Activated T-cell treated with anti-CD3 and anti-CD28 coated beads, Interleukin-2, amount 50 U/mL, for 72 hours (primary cell): ENCODE measurements at regions not wholly inside any gene's neighbourhood (a gene's known extent, or its start where the extent isn't known, plus 50 kb on each side); places are given as distances from the start of the nearest gene placed in this dataset.
"Not testable (repeated sequence)": the region's sequence is repeated elsewhere in the genome, so short reads cannot be mapped to it uniquely, and the experiment has no call there.

Source experiments
- ATAC-seq, 2 donors: fragments of 150-1000 bp; cut with Tn5 transposase; replicated peaks in 1 of 2; 2 replicates each; pipeline ENCODE4 v1.10.0; 2021; ENCODE audit warnings: moderate library complexity in 2 of 2, mild to moderate bottlenecking in 1 of 2
- DNase-seq, 2 donors: peaks; one replicate each; pipeline ENCODE4 v3.0.0; 2021 to 2022; ENCODE audit warnings: mixed read lengths in 1 of 2
- H3K27ac Mint-ChIP-seq: one replicate; pipeline ENCODE4 v1.8.0; 2022; ENCODE audit warnings: mild to moderate bottlenecking, moderate library complexity, mixed read lengths
- H3K27me3 Mint-ChIP-seq: one replicate; pipeline ENCODE4 v1.8.0; 2022; ENCODE audit warnings: low read depth, mixed read lengths
- H3K36me3 Mint-ChIP-seq, 2 donors: one replicate each; pipeline ENCODE4 v1.8.0; 2022; ENCODE audit warnings: mixed read lengths in 2 of 2, mild to moderate bottlenecking in 1 of 2; ENCODE audit not compliant: insufficient read depth in 2 of 2
- H3K4me1 Mint-ChIP-seq: one replicate; pipeline ENCODE4 v1.8.0; 2022; ENCODE audit warnings: low read depth, mixed read lengths
- H3K4me3 Mint-ChIP-seq, 2 donors: one replicate each; pipeline ENCODE4 v1.8.0; 2022; ENCODE audit warnings: mild to moderate bottlenecking in 2 of 2, mixed read lengths in 2 of 2, moderate library complexity in 2 of 2
- H3K9me3 Mint-ChIP-seq, 2 donors: one replicate each; pipeline ENCODE4 v1.8.0; 2022; ENCODE audit warnings: mixed read lengths in 2 of 2

- Mint-ChIP-seq H3K27me3 (no peaks in the 10 kb centered on the region), H3K27ac (no peak overlapping the region), H3K36me3 (no peaks in the 10 kb centered on the region), H3K9me3 (peaks cover 0 to 2% of the 10 kb centered on the region in 2 donors), H3K4me3 (no peak overlapping the region), H3K4me1 (no peaks in the 10 kb centered on the region)
- no peak for ATAC-seq
- no peak for DNase-seq
Measured at GRCh38 chr2:18057657-18058056, 179.2 kb downstream of the KCNS3 start.

DNA sequence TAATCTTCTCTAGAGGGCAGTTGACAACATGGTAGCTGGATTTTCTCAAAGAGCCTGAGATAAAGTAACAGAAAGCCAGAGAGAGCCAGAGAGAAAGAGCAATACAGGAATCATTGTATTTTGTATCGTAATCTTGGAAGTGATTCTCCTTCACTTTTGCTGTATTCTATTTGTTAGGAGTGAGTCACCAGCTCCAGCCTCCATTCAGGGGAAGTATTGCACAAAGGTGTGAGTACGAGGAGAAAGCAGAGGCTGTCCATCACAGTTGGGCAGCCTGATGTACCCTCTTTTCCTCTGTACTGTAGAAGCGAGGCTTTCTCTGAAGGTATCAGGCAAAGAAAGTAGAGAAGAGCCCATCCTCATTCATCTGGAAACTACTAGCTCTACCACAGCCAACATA lies 176.8 kb downstream of the KCNS3 start:
- Mint-ChIP-seq H3K4me3 (no peak overlapping the region), H3K9me3 (peaks cover 0 to 2% of the 10 kb centered on the region in 2 donors), H3K27ac (no peak overlapping the region), H3K36me3 (no peaks in the 10 kb centered on the region), H3K4me1 (no peaks in the 10 kb centered on the region), H3K27me3 (no peaks in the 10 kb centered on the region)
- no peak for DNase-seq
- no peak for ATAC-seq

GRCh38 chr2:18050001-18050400 lies 171.5 kb downstream of the KCNS3 start:
- no peak overlapping the region for H3K4me3 Mint-ChIP-seq
- no peaks in the 10 kb centered on the region for H3K27me3 Mint-ChIP-seq
- ATAC-seq (no peak), DNase-seq (no peak)
- H3K9me3 Mint-ChIP-seq, result no peaks in the 10 kb centered on the region
- H3K27ac Mint-ChIP-seq, result no peak overlapping the region
- no peaks in the 10 kb centered on the region for H3K36me3 Mint-ChIP-seq
- no peaks in the 10 kb centered on the region for H3K4me1 Mint-ChIP-seq

- Mint-ChIP-seq H3K9me3 (no peaks in the 10 kb centered on the region), H3K4me3 (no peak overlapping the region), H3K36me3 (no peaks in the 10 kb centered on the region), H3K27me3 (no peaks in the 10 kb centered on the region), H3K27ac (no peak overlapping the region), H3K4me1 (no peaks in the 10 kb centered on the region)
- ATAC-seq (no peak), DNase-seq (no peak)
Measured at GRCh38 chr2:18049325-18049724, 170.9 kb downstream of the KCNS3 start.

- no peaks in the 10 kb centered on the region for H3K4me1 Mint-ChIP-seq
- H3K9me3 Mint-ChIP-seq, result no peaks in the 10 kb centered on the region
- no peaks in the 10 kb centered on the region for H3K36me3 Mint-ChIP-seq
- H3K27me3 Mint-ChIP-seq, result no peaks in the 10 kb centered on the region
- ATAC-seq (no peak), DNase-seq (no peak)
- no peak overlapping the region for H3K27ac Mint-ChIP-seq
- H3K4me3 Mint-ChIP-seq, result no peak overlapping the region
Measured at GRCh38 chr2:18047896-18048657, 169.6 kb downstream of the KCNS3 start.

DNA sequence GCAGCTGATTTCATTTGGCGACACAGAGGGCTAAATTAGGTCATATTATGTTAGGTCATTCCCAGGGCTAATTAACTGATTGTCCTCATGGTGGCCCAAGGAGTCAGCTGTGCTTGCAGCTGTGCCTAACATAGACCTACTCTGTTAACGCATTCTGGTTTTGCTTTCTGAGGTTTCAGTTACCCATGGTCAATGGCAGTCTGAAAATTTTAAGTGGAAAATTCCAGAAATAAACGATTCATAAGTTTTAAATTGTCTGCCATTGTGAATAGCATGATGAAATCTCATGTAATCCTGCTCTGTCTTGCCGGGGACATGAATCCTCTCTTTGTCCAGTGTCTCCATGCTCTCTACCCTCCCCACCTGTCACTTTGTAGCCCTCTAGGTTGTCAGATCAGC lies 168.7 kb downstream of the KCNS3 start:
- Mint-ChIP-seq H3K4me3 (no peak overlapping the region), H3K4me1 (no peaks in the 10 kb centered on the region), H3K27ac (no peak overlapping the region), H3K36me3 (no peaks in the 10 kb centered on the region), H3K27me3 (no peaks in the 10 kb centered on the region), H3K9me3 (no peaks in the 10 kb centered on the region)
- DNase-seq (no peak), ATAC-seq (no peak)

DNA sequence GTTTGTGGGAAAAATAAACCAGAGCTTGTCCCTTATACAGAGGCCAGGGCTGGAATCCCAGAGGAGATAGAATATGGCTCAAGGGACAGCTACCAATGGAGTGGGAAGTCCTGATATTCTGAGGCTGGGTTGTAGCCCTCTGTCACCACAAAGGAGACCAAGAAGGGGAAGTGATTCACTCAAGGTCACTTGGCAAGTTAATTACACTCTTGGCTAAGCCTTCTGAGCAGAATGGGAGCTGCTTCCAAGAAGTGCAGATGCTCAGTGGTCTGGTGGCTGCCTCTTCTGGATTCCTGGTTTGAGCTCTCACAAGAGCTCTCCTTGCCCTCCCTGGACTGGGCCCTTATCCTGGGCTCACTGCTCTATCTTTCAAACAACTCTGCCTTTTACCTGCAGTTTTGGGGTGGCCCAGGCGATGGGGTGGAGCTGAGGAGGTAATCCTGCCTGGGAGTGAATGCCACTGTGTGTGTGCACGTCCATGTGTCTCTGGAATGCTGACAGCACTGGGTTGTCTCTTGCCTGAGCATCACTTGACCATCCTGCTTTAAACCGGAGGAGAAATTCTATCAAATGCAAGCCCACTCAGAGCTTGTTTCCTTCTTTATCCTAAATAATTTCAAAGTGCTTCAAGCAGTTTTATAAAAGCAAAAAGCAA lies 168.2 kb downstream of the KCNS3 start:
- Mint-ChIP-seq H3K9me3 (peaks cover 0 to 2% of the 10 kb centered on the region in 2 donors), H3K36me3 (no peaks in the 10 kb centered on the region), H3K4me1 (no peaks in the 10 kb centered on the region), H3K27ac (no peak overlapping the region), H3K27me3 (no peaks in the 10 kb centered on the region), H3K4me3 (no peak overlapping the region)
- ATAC-seq, result no peak
- DNase-seq, result no peak

DNA sequence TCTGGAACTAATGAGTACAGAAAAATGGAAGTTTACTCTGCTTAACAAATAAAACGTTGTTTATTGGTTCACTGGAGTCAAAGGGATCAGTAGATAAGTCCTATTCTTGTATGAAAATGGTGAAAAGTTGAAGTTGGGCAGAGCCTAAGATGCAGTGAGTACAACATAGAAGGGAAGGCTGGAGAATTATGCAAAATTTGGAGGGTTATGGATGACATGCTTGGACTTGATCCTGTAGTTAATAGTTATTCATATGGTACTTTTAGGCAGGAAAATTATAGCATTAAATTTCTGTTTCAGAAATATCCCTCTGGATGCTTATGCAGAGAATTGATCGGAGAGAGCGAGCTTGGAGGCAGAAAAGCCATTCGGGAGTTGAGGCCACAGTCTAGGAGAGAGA lies 167.6 kb downstream of the KCNS3 start:
- H3K9me3 Mint-ChIP-seq, result peaks cover 0 to 2% of the 10 kb centered on the region in 2 donors
- H3K27ac Mint-ChIP-seq, result no peak overlapping the region
- DNase-seq, result no peak
- H3K4me1 Mint-ChIP-seq, result no peaks in the 10 kb centered on the region
- H3K27me3 Mint-ChIP-seq, result no peaks in the 10 kb centered on the region
- no peak overlapping the region for H3K4me3 Mint-ChIP-seq
- ATAC-seq, result no peak
- no peaks in the 10 kb centered on the region for H3K36me3 Mint-ChIP-seq

DNA sequence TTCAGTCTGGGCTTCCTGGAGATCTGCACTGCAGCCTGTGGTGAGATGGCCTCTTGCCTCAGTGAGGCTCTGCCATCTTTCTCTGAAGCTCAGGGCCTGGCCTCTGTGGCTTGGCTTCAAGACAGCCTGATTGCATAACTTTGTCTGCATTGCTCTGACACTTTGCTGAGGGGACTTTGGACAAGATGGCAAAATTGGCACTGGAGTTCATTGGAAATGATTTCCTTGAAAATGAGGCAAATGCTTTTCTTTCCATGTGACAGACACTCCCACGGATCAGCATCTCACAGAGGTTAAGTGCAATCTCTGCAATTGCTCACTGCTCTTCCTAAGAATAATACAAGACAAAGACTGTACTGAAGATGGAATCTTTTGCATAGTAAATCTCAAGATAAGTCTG lies 166.8 kb downstream of the KCNS3 start:
- H3K4me3 Mint-ChIP-seq, result no peak overlapping the region
- H3K36me3 Mint-ChIP-seq, result no peaks in the 10 kb centered on the region
- H3K9me3 Mint-ChIP-seq, result peaks cover 0 to 2% of the 10 kb centered on the region in 2 donors
- H3K27me3 Mint-ChIP-seq, result no peaks in the 10 kb centered on the region
- H3K27ac Mint-ChIP-seq, result no peak overlapping the region
- ATAC-seq (no peak), DNase-seq (no peak)
- H3K4me1 Mint-ChIP-seq, result no peaks in the 10 kb centered on the region

GRCh38 chr2:18017381-18017780 lies 138.9 kb downstream of the KCNS3 start:
- ATAC-seq, H3K27ac Mint-ChIP-seq, H3K4me3 Mint-ChIP-seq, DNase-seq, H3K36me3 Mint-ChIP-seq, H3K9me3 Mint-ChIP-seq, H3K4me1 Mint-ChIP-seq, H3K27me3 Mint-ChIP-seq: not testable (repeated sequence)

GRCh38 chr2:18009891-18010290 lies 131.4 kb downstream of the KCNS3 start:
- no peaks in the 10 kb centered on the region for H3K27me3 Mint-ChIP-seq
- ATAC-seq (no peak), DNase-seq (no peak)
- H3K4me3 Mint-ChIP-seq, result no peak overlapping the region
- peaks cover 0 to under 1% of the 10 kb centered on the region in 2 donors for H3K36me3 Mint-ChIP-seq
- no peak overlapping the region for H3K27ac Mint-ChIP-seq
- peaks cover 4 to 5% of the 10 kb centered on the region in 2 donors for H3K9me3 Mint-ChIP-seq
- no peaks in the 10 kb centered on the region for H3K4me1 Mint-ChIP-seq

- ATAC-seq (no peak), DNase-seq (no peak)
- H3K4me1 Mint-ChIP-seq, result no peaks in the 10 kb centered on the region
- no peaks in the 10 kb centered on the region for H3K27me3 Mint-ChIP-seq
- no peak overlapping the region for H3K4me3 Mint-ChIP-seq
- no peak overlapping the region for H3K27ac Mint-ChIP-seq
- no peaks in the 10 kb centered on the region for H3K36me3 Mint-ChIP-seq
- H3K9me3 Mint-ChIP-seq, result peaks cover 2 to 5% of the 10 kb centered on the region in 2 donors
Measured at GRCh38 chr2:18005411-18005810, 126.9 kb downstream of the KCNS3 start.

DNA sequence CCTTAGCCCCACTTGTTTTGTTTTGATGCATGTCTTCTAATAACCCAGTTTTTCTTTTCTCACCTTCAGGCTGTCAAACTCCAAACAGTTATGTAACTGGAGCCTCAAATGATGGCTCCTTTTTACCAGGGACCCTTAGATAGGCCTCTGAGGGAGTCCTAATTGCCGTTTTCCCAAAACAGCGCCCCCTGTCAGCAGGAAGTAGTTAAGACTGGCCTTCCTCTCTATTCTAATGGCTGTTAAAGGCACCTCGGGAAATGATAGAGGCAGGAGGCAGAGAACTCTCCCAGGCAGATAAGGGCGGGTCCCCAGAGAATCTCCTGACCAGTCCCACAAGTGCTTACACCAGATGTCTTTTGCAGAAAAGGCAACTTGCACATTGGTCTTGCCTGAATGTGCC lies 123.2 kb downstream of the KCNS3 start:
- peaks cover 0 to 2% of the 10 kb centered on the region in 2 donors for H3K9me3 Mint-ChIP-seq

DNA sequence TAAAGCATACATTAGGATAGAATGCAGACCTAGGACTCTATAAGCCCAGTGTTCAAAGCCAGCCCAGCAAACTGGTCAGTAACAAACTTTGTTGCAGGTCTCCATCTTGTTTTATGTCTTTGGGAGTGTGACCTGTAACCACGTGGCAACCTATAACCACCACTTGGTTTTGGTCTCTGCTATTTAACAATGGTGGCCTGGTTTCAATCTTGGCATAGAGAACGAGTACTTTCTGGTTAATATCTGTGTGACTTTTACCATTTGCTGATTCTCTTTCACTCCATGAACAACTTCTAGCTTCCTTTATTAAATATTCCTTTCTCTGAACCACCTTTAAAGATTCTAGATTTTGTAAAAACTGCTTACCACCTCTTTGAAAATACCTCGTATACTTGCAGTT lies 118.5 kb downstream of the KCNS3 start:
- H3K36me3 Mint-ChIP-seq, result no peaks in the 10 kb centered on the region
- H3K27me3 Mint-ChIP-seq, result no peaks in the 10 kb centered on the region
- ATAC-seq (no peak), DNase-seq (no peak)
- H3K4me3 Mint-ChIP-seq, result no peak overlapping the region
- H3K4me1 Mint-ChIP-seq, result no peaks in the 10 kb centered on the region
- no peaks in the 10 kb centered on the region for H3K9me3 Mint-ChIP-seq
- H3K27ac Mint-ChIP-seq, result no peak overlapping the region

More for the DNA sequence above, 123.2 kb downstream of the KCNS3 start:
- Mint-ChIP-seq H3K4me3 (no peak overlapping the region), H3K36me3 (no peaks in the 10 kb centered on the region), H3K27ac (no peak overlapping the region), H3K27me3 (no peaks in the 10 kb centered on the region), H3K4me1 (no peaks in the 10 kb centered on the region)
- DNase-seq (no peak), ATAC-seq (no peak)
